Muscle layer of duodenum (tissue), 2 donors: ENCODE measurements at regions not wholly inside any gene's neighbourhood (a gene's known extent, or its start where the extent isn't known, plus 50 kb on each side); places are given as distances from the start of the nearest gene placed in this dataset.

Source experiments
- H3K27ac ChIP-seq: one replicate; pipeline ENCODE4 v1.7.0; 2013; ENCODE audit warnings: mild to moderate bottlenecking, low read length
- H3K27me3 ChIP-seq: one replicate; pipeline ENCODE4 v1.7.0; 2013; ENCODE audit warnings: low read depth, mild to moderate bottlenecking, control low read depth, low read length
- H3K36me3 ChIP-seq, 2 donors: one replicate each; pipeline ENCODE4 v1.7.0; 2013; ENCODE audit warnings: low read length in 2 of 2, control low read depth in 1 of 2, mild to moderate bottlenecking in 1 of 2; ENCODE audit not compliant: insufficient read depth in 2 of 2, control insufficient read depth in 1 of 2
- H3K4me1 ChIP-seq, 2 donors: one replicate each; pipeline ENCODE4 v1.7.0; 2013; ENCODE audit warnings: low read length in 2 of 2, mild to moderate bottlenecking in 2 of 2, control low read depth in 1 of 2, moderate library complexity in 1 of 2; ENCODE audit not compliant: insufficient read depth in 2 of 2, control insufficient read depth in 1 of 2
- H3K4me3 ChIP-seq, 2 donors: one replicate each; pipeline ENCODE4 v1.7.0; 2013; ENCODE audit warnings: low read length in 2 of 2, low read depth in 1 of 2, mild to moderate bottlenecking in 1 of 2
- H3K9me3 ChIP-seq, 2 donors: one replicate each; pipeline ENCODE4 v1.7.0; 2013; ENCODE audit warnings: low read length in 2 of 2, control low read depth in 1 of 2, mild to moderate bottlenecking in 1 of 2; ENCODE audit not compliant: control insufficient read depth in 1 of 2
- donor health status: healthy.

GRCh38 chr12:69119770-69120169 is 119.6 kb upstream of the CPSF6 start:
- no peaks in the 10 kb centered on the region for H3K36me3 ChIP-seq
- no peaks in the 10 kb centered on the region for H3K4me1 ChIP-seq
- H3K27me3 ChIP-seq, result no peaks in the 10 kb centered on the region
- no peak overlapping the region for H3K27ac ChIP-seq
- no peaks in the 10 kb centered on the region for H3K9me3 ChIP-seq
- no peak overlapping the region for H3K4me3 ChIP-seq

GRCh38 chr12:69120354-69120753 is 119.0 kb upstream of the CPSF6 start:
- Histone ChIP-seq H3K27me3 (no peaks in the 10 kb centered on the region), H3K4me1 (no peaks in the 10 kb centered on the region), H3K4me3 (no peak overlapping the region), H3K9me3 (no peaks in the 10 kb centered on the region), H3K27ac (no peak overlapping the region), H3K36me3 (no peaks in the 10 kb centered on the region)

- H3K36me3 ChIP-seq, result no peaks in the 10 kb centered on the region
- H3K4me1 ChIP-seq, result no peaks in the 10 kb centered on the region
- H3K9me3 ChIP-seq, result no peaks in the 10 kb centered on the region
- no peak overlapping the region for H3K27ac ChIP-seq
- H3K27me3 ChIP-seq, result no peaks in the 10 kb centered on the region
- H3K4me3 ChIP-seq, result no peak overlapping the region
Observed at GRCh38 chr12:69123311-69123710, 116.1 kb upstream of the CPSF6 start.

GRCh38 chr12:69123919-69124638 is 115.3 kb upstream of the CPSF6 start:
- Histone ChIP-seq H3K27ac (no peak overlapping the region), H3K36me3 (no peaks in the 10 kb centered on the region), H3K27me3 (no peaks in the 10 kb centered on the region), H3K4me3 (no peak overlapping the region), H3K9me3 (no peaks in the 10 kb centered on the region), H3K4me1 (no peaks in the 10 kb centered on the region)

GRCh38 chr12:69129017-69129416 is 110.4 kb upstream of the CPSF6 start:
- no peak overlapping the region for H3K27ac ChIP-seq
- no peak overlapping the region for H3K4me3 ChIP-seq
- H3K9me3 ChIP-seq, result no peaks in the 10 kb centered on the region
- H3K27me3 ChIP-seq, result no peaks in the 10 kb centered on the region
- no peaks in the 10 kb centered on the region for H3K4me1 ChIP-seq
- no peaks in the 10 kb centered on the region for H3K36me3 ChIP-seq

- Histone ChIP-seq H3K27me3 (no peaks in the 10 kb centered on the region), H3K27ac (no peak overlapping the region), H3K36me3 (no peaks in the 10 kb centered on the region), H3K4me1 (no peaks in the 10 kb centered on the region), H3K9me3 (no peaks in the 10 kb centered on the region), H3K4me3 (no peak overlapping the region)
Observed at GRCh38 chr12:69129564-69129963, 109.8 kb upstream of the CPSF6 start.

- Histone ChIP-seq H3K9me3 (no peaks in the 10 kb centered on the region), H3K4me1 (no peaks in the 10 kb centered on the region), H3K4me3 (no peak overlapping the region), H3K27ac (no peak overlapping the region), H3K27me3 (no peaks in the 10 kb centered on the region), H3K36me3 (no peaks in the 10 kb centered on the region)
Observed at GRCh38 chr12:69130064-69130463, 109.3 kb upstream of the CPSF6 start.

GRCh38 chr12:69131077-69131476 is 108.3 kb upstream of the CPSF6 start:
- no peak overlapping the region for H3K27ac ChIP-seq
- no peaks in the 10 kb centered on the region for H3K27me3 ChIP-seq
- no peak overlapping the region for H3K4me3 ChIP-seq

GRCh38 chr12:69136931-69137613 is 102.3 kb upstream of the CPSF6 start:
- H3K27me3 ChIP-seq, result no peaks in the 10 kb centered on the region
- no peak overlapping the region for H3K27ac ChIP-seq
- H3K4me1 ChIP-seq, result no peaks in the 10 kb centered on the region
- peaks cover 6 to 16% of the 10 kb centered on the region in 2 donors for H3K9me3 ChIP-seq
- H3K36me3 ChIP-seq, result no peaks in the 10 kb centered on the region
- H3K4me3 ChIP-seq, result no peak overlapping the region

More at GRCh38 chr12:69131077-69131476, 108.3 kb upstream of the CPSF6 start:
- Histone ChIP-seq H3K9me3 (no peaks in the 10 kb centered on the region), H3K36me3 (no peaks in the 10 kb centered on the region), H3K4me1 (no peaks in the 10 kb centered on the region)

- peaks cover 6 to 16% of the 10 kb centered on the region in 2 donors for H3K9me3 ChIP-seq
- no peak overlapping the region for H3K27ac ChIP-seq
- H3K4me3 ChIP-seq, result no peak overlapping the region
- no peaks in the 10 kb centered on the region for H3K27me3 ChIP-seq
- no peaks in the 10 kb centered on the region for H3K36me3 ChIP-seq
- no peaks in the 10 kb centered on the region for H3K4me1 ChIP-seq
Observed at GRCh38 chr12:69141074-69141473, 98.3 kb upstream of the CPSF6 start.

- Histone ChIP-seq H3K4me1 (peaks cover 0 to 6% of the 10 kb centered on the region in 2 donors), H3K4me3 (no peak overlapping the region), H3K27ac (no peak overlapping the region), H3K36me3 (no peaks in the 10 kb centered on the region), H3K9me3 (no peaks in the 10 kb centered on the region), H3K27me3 (no peaks in the 10 kb centered on the region)
Observed at GRCh38 chr12:69149270-69149669, 90.1 kb upstream of the CPSF6 start.
